COLO668 (cell line): ENCODE measurements at regions not wholly inside any gene's neighbourhood (a gene's known extent, or its start where the extent isn't known, plus 50 kb on each side); places are given as distances from the start of the nearest gene placed in this dataset.
"Not testable (repeated sequence)": the region's sequence is repeated elsewhere in the genome, so short reads cannot be mapped to it uniquely, and the experiment has no call there.

Source experiments
- DNase-seq: peaks from one replicate; lab custom pipeline; 2025; ENCODE audit not compliant: unreplicated experiment; lab: John Stamatoyannopoulos, UW

DNA sequence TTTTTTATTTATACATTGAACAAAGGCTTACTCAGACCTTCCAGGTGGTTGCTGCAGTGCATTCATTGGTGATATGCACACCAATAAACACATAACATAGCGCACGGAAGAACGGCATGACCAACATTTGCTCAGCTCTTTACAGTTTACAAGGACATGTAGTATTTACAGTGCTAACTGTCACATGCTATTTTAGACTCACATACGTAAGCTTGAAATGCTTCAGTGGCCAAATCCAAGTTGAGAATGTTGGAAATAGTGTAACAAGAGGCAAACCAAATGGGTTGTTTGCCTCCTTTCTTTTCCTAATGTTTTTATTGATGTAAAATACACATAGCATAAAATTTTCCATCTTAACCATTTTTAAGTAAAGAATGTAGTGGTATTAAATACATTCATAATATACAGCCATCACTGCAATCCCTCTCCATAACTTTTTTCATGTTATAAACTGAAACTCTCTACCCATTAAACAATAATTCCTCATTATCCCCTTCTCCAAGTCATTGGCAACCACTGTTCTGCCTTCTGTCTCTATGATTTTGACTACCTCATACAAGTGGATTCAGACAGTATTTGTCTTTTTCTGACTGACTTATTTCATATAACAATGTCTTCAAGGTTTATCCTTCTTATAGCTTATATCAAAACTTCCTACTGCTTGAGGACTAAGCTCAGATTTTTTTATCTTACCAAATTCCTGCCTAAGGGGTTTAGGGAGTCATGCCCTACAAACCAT is 1722.9 kb upstream of the AGA start:
- DNase-seq: peak; percentile 14

DNA sequence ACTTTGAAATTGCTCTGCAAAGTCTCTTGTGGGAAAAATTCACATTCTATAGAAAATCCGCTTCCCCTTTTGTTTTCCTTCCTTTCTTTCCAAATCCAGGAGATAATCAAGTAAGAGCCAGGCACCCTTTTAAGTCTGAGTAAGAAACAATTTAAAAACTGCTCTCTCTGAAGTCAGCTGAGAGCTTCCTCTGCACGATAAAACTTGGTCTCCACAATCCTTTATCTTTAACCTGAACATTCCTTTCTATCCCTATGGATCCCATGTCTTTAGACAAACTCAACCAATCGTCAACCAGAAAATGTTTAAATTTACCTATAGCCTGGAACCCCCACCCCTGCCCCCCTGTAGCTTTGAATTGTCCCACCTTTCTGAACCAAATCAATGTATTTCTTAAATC is 1723.6 kb upstream of the AGA start:
- no peak for DNase-seq

DNA sequence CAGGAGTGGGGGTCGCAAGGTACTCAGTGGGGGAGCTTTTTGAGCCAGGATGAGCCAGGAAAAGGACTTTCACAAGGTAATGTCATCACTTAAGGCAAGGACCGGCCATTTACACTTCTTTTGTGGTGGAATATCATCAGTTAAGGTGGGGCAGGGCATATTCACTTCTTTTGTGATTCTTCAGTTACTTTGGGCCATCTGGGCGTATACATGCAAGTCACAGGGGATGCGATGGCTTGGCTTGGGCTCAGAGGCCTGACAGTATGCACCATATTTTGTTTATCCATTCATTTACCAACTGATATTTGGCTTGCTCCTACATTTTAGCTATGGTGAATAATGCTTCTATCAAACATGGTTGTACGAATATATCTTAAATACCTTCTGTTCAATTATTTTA is 1728.1 kb upstream of the AGA start:
- DNase-seq: not testable (repeated sequence)

DNA sequence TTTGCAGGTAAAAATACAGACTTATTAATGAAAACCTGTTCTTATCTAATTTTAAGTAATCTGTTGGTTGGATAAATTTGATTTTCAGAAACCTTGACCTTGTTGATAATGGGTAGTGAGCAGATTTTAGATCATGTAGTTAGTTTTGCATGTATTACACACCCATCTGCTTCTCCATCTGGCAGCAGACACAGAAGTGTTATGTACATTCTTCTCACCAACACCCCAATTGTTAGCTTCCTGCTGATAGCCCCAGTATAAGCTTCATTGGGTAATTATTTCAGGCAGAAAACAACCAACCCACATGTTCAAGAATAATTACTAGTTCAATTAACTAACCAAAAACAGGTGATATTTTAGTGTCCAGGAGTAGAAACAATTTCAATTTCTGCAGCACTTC is 1740.5 kb upstream of the AGA start:
- no peak for DNase-seq

DNA sequence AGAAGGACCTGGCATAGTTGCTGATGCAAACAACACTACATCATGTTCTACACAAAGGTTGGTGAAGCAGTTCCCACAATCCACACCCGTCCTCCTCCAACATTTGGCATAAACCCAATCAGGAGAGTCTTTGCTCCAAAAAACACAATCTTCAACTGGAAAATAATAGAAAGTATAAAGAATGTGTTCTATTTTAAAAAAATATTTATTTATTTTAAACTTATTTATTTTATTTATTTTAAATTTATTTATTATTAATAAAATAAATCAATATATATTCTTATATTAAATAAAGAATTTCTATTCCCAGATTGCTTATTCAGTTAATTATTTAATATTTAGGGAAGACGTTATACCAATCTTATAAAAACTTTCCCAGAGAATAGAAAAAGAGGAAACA is 1753.7 kb upstream of the AGA start:
- no peak for DNase-seq

DNA sequence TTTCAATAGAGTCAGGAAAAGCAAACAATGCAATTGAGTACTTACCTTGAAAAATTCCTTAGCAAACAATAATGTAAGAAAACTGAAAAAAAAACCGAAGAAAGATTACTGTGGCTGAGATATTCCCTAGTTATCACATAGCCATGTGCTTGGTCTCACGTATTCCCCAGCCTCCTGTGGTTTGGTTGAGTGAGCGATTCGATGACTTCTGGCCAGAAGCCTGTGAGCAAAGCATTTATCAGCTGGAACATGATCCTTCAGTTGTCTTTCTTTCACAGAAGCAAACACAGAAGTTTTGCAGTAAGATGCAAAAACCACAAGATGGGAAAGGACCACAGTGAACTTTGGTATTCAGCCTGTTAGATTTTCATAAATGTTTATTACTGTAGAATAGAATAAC is 1754.3 kb upstream of the AGA start:
- DNase-seq: no peak

DNA sequence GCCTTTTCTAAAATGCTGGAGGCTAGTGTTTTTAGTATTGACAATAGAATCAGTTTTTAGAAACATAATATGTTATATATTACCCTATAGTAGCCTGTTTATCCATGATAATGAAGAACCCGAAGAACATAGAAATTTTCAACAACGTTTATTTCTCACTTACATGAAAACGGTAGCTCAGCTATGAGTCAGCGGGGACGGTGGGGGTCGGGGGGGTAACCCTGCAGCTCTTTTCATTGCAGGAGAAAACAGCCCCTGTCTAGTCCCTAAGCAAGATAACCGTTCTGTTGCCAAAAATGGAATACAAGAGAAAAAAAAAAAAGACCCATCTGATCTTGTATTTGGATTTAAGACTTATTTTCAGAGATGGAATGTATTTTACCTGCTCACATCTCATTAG is 1758.4 kb upstream of the AGA start:
- DNase-seq: no peak

DNA sequence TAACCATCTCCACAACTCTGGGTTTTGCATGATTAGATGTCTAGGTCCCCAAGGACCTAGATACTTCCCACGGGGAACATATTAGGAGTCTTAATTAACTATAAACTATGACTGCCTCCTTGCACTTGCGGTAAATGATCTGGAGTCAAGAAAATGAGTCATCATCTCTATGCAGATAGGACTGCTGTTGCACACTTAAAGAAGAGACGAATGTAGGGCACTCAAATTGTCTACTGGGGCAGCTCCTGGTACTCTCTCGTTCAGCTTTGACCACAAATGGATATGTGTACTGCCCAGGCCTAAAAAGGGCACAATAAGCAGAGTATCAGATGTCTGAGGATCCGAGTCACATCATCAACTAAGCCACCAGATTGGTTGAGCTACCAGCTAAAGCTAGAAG is 1783.4 kb upstream of the AGA start:
- no peak for DNase-seq

DNA sequence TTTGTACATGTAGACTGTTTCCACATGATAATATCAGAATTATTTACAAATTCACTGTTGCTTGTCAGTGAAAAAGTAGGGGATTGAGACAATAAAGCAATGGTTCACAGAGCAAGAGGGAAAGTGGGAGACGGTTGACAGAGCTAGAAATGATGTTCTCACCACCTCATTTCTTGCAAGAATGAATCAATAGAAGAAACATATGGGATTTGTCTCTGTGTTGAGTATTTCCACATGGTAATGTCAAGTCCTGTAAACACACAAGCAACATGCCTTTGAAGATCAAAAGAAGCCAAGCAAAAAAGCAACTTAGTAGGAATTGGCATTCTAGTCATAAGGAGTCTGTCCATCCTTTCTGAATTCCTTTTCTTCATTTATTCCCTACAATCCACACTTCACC is 1806.6 kb upstream of the AGA start:
- no peak for DNase-seq

DNA sequence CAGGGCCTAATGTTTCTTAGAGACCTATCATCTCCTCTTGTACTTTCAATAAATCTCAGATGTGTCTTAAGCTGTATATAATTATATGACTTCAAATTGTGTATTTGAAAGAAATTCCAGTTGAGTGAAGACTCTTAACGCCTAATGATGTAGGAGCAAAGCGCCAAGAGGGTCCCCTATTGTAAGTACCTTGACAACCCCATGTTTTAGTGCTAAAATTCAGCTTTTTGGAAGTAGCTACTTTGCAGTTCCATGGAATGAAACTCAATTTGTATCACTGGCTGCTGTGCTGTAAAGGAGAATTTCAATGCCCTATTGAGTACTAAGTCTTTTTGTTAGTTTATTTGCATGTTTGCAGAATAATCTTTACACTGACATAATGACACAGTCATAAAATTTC is 1826.6 kb upstream of the AGA start:
- no peak for DNase-seq

DNA sequence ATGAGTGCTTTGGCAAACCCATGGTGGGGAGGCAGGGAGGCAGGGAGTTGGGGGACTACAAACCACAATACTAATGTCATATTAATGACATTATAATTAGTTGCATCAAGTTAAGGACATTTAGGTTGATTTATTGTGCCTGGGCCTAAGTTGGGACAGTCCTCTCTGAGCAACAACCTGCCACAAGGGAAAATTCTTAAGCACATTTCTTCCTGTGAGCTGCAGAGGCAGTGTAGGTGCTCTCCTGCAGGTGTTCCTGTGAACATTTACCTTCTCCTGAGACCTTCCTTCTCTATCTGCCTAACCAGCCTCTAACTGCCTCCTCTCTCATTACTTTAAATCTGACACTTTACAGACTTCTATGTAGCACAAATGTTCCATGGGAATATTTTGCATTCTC is 1830.0 kb upstream of the AGA start:
- DNase-seq: no peak

DNA sequence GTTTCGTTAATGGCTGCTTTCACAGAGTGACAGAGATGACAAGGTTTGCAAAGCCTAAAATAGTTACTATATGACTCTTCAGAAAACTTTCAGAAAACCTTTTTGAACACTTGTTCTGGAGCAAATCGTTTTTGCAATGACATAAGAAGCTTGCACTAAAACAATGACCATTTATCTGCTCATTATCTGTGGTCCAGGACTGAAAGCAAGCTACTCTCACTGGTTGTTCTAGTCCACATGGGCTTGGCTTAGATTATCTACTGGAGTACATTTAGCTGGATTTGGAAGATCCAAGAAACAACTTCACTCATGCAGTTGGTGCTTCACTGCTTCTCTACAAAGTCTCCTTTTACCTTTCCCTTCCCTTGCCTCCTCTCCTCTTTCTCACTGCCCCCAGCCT is 1836.4 kb upstream of the AGA start:
- DNase-seq: no peak

DNA sequence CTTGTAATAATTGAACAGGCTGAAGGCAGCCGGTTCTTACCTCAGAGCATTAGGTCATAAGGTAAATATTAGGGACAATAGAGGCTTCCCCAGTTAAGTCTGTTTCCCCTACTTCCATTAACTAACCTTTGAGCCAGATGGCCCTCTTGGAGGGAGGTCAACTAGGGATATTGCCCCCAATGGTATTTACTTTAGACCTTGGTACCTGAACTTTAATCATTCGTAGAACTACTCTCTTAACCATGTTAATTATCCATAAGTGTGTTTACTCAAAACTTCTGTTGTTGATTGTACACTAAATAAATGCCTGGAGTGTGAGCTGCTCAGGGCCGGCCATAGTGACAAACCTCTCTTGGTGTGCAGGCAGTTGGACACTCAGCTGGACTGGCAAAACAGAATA is 1843.5 kb upstream of the AGA start:
- DNase-seq: peak; percentile 42

DNA sequence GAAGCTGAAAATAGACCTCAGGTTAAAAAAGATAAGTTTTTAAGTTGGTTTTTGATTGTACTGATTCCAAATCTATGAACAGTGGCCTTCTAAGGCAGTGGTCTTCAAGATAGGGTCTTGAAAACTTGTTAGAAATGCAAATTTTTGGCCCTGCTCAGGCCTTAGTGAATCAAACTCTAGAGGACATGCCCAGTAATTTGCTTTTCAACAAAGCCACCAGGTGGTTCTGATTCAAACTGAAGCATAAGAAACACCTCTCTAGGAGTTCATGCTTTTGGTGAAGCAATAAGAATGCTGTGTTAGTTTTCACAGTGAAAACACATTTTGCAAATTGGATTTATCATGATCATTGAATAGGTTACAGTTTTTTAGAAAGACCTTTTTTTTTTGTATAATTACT is 1849.4 kb upstream of the AGA start:
- no peak for DNase-seq

DNA sequence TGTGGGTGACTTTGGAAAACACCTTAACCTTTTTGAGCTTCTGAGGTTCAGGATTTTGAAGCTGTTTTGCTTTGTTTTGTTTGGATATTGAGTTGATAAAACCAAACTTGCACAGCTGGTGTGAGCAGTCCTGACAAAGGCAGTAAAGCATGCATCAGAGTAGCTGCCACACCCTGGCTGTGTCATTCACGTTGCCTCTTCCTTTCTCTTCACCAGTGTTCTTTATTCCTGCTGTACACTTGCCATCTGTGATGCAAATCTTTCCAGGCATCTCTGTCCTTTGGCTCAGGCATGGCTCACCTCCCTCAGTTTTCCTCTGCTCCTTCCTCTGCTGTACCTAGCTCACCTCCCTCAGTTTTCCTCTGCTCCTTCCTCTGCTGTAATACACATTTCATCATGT is 1850.2 kb upstream of the AGA start:
- DNase-seq: peak; percentile 6

DNA sequence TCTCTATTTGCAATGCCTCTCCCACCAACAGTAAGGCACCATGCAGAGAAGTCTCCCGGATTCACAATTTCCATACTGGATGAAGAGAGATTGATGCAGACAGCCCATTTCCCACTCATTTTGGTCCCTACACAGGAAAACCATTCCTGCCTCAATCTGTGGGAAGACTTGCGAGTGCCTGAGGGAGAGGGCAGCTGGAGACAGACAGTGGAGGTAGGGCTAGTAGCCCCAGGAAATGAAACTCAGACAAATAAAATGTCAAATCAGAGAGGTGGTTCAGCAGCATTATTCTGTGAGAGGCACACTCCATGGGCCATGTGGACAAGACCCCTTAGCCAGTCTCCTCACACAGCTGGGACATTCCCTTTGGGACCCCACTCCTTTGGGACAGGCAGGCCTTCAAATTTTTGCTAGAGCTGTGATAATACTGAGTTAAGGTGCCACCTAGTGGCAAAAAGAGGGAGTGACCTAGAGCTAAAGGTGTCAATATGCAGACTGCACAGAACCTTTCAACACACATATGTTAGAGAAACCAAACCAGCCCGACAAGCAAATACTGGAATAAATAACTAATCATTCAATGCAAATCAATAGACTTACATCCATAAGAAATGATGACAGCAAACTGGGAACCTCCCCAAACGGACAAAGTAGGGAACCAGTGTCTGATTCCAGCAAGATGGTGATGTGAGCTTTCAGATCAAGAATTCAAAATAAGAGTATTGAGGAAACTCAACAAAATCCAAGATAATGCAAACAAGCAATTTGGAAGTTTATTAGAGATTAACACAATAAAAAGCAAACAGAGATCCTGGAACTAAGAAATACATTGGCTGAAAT is 1865.3 kb upstream of the AGA start:
- DNase-seq: peak; percentile 12

DNA sequence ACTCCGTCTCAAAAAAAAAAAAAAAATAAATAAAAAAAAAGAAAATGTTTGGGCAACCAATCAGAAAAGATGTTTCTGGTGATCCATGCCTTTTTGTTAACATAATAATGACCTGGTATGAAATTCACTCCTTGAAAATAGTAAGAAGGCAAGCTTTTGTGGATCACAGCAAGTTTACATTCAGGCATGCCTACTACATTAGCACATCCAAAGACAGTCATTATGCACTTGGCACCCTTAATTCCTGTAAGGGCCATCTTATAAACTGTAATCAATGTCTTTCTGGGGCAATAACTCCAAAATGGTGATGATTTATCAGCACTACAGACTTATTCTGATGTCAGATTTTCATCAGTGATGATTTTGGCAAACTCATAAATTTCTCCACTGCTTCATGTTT is 1871.6 kb upstream of the AGA start:
- no peak for DNase-seq

DNA sequence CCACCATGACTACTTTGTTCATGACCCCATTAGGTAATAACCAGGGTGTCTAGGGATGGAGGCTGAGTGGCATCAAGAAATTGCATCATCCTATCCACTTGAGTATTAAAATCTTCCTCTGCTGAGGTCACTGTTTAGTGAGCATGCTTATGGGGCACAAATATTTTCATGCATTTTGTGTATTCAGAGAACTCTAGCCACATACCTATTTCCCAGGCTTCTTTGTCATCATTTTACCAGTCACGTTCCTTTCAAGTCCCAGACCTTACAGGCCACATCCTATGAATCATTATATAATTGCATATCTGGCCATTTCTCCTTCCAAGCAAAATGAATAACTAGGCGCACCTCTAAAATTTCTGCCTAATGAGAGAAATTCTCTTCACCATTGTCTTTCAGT is 1882.9 kb upstream of the AGA start:
- no peak for DNase-seq

DNA sequence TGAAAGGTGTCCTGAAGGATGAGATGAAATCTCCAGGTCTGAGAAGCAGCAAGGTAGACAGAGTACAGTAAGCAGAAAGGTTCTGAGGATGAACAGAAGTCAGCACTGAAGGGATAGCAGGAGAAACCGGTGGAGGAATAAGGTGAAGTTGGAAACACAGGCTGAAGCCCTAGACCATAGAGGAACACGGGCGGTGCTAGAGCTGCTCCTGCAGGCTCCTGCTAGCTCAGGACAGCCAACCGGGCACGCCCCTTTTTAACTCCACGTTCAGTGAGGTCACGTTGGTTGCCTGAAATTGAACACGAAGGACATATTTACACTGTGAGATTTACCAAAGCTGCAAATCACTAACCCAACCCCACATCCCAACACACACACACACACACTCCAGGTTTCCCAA is 1886.4 kb upstream of the AGA start:
- no peak for DNase-seq

DNA sequence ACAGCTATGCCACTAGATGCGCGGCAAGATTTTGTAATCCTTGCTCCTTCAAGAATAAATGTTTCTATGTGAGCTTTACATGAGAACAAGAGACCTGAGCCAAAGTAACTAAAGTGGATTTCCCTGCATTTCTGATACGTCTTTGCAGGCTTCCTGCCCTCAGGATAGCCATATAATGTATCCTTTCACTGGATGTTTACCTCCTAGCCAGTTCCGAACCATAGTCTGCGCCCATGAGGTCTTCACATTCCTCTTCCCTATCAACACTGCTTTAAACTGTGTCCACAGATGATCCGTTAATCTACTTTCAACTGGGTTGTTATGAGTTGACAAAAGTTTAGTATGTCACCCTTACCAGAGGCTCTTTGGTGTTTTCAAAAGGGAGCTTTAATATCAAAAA is 1889.1 kb upstream of the AGA start:
- no peak for DNase-seq

DNA sequence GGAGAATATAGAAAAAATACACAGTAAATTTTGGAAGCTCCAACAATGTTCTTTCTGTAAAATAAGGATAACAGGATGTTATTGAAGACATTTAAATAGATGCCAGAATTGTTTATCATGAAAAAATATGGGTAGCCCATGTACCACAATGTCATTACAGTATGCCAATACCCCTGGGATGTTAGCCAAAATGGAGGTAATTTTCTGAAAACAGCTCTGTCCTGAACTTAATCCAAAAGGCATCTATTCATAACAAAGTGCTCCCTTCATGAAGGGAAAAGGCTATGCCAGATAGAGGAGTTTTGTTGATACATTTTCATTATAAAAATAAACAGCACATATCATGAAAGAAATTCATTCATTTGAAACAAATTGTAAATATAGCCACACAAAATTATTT is 1902.6 kb upstream of the AGA start:
- DNase-seq: no peak

DNA sequence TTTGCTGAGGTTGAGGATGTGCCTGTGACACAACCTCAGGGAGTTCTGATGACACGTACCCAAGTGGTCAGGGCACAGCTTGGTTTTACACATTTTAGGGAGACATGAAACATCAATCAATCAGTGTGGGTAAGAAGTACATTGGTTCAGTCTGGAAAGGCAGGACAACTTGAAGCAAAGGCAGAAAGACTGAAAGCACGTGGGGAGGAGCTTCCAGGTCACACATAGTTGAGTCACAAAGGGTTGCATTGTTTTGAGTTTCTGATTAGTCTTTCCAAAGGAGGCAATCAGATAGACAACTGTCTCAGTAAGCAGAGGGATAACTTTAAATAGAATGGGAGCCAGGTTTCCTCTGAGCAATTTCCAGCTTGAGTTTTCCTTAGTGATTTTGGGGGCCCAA is 1910.0 kb upstream of the AGA start:
- no peak for DNase-seq

DNA sequence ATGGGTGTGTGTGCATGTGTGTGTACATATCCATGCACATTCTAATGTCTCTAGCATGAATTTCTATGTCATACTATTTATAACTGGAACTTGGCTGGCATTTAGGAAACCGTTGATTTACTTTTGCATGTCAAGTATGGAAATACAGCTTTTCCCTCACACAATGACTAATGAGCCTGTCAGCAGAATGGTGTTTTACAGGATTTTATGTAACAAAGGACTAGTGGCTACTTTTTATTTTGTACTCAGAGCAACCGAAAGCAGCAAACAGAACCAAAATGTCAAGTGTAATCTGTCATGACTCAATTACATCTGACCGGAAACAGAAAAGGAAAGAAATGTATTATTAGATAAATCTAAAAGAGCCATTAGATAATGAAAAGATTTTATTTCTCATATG is 1911.5 kb upstream of the AGA start:
- DNase-seq: no peak
